ENCODE measurements at regions not wholly inside any gene's neighbourhood (a gene's known extent, or its start where the extent isn't known, plus 50 kb on each side); places are given as distances from the start of the nearest gene placed in this dataset.

- no peak for ATAC-seq
- POLR2A ChIA-PET = no interaction called here
- H3K4me3 Mint-ChIP-seq = no peak overlapping the region
- no peaks in the 10 kb centered on the region for H3K4me1 Mint-ChIP-seq
- no peaks in the 10 kb centered on the region for H3K36me3 Mint-ChIP-seq
- no peak overlapping the region for H3K27ac Mint-ChIP-seq
- peaks cover 0 to 2% (median 0%) of the 10 kb centered on the region in 9 donors for H3K9me3 Mint-ChIP-seq
- H3K27me3 Mint-ChIP-seq = peaks cover 0 to 5% (median 0%) of the 10 kb centered on the region in 5 donors
- DNase-seq = no peak
Measured at GRCh38 chr2:212708355-212708754, 169.8 kb upstream of the ERBB4 start.

GRCh38 chr2:212695426-212695825, 156.8 kb upstream of the ERBB4 start:
- Mint-ChIP-seq H3K4me1 (no peaks in the 10 kb centered on the region), H3K27me3 (peaks cover 0 to 7% (median 0%) of the 10 kb centered on the region in 5 donors), H3K9me3 (no peaks in the 10 kb centered on the region), H3K36me3 (no peaks in the 10 kb centered on the region), H3K4me3 (no peak overlapping the region), H3K27ac (no peak overlapping the region)
- DNase-seq (no peak), ATAC-seq (no peak)
- POLR2A ChIA-PET = no interaction called here

GRCh38 chr2:212694398-212694797, 155.8 kb upstream of the ERBB4 start:
- Mint-ChIP-seq H3K27ac (no peak overlapping the region), H3K4me1 (no peaks in the 10 kb centered on the region), H3K27me3 (peaks cover 0 to 9% (median 0%) of the 10 kb centered on the region in 5 donors), H3K36me3 (no peaks in the 10 kb centered on the region), H3K9me3 (no peaks in the 10 kb centered on the region), H3K4me3 (no peak overlapping the region)
- ATAC-seq (no peak), DNase-seq (no peak)
- POLR2A ChIA-PET = no interaction called here

- POLR2A ChIA-PET = interaction anchor here (0.6 kb wide), 1 partner anchor 11 kb away, joined by 3 read pairs; no protein-coding TSS in a partner anchor
- H3K9me3 Mint-ChIP-seq = no peaks in the 10 kb centered on the region
- no peak overlapping the region for H3K4me3 Mint-ChIP-seq
- no peaks in the 10 kb centered on the region for H3K4me1 Mint-ChIP-seq
- no peaks in the 10 kb centered on the region for H3K36me3 Mint-ChIP-seq
- H3K27ac Mint-ChIP-seq = peak overlapping the region in 1 of 10 donors; percentile 14
- peaks cover 0 to 9% (median 0%) of the 10 kb centered on the region in 5 donors for H3K27me3 Mint-ChIP-seq
- no peak for DNase-seq
- ATAC-seq = no peak
Measured at GRCh38 chr2:212692466-212692865, 153.9 kb upstream of the ERBB4 start.

- DNase-seq (peak; percentile 9 to 64 (median 45)), ATAC-seq (no peak)
- peaks cover 0 to 11% (median 3%) of the 10 kb centered on the region in 5 donors for H3K27me3 Mint-ChIP-seq
- peaks cover 0 to 2% (median 0%) of the 10 kb centered on the region in 4 donors for H3K4me1 Mint-ChIP-seq
- no peak overlapping the region for H3K4me3 Mint-ChIP-seq
- no peaks in the 10 kb centered on the region for H3K36me3 Mint-ChIP-seq
- no peak overlapping the region for H3K27ac Mint-ChIP-seq
- POLR2A ChIA-PET = interaction anchor here (0.7 kb wide), 1 partner anchor 465 kb away, joined by 3 read pairs; the partner anchor contains the start of gene IKZF2
- no peaks in the 10 kb centered on the region for H3K9me3 Mint-ChIP-seq
Measured at GRCh38 chr2:212686285-212686895, 147.8 kb upstream of the ERBB4 start.

GRCh38 chr2:212683346-212684097, 144.9 kb upstream of the ERBB4 start:
- Mint-ChIP-seq H3K4me3 (no peak overlapping the region), H3K4me1 (peaks cover 0 to 2% (median 0%) of the 10 kb centered on the region in 4 donors), H3K27ac (no peak overlapping the region), H3K9me3 (no peaks in the 10 kb centered on the region), H3K36me3 (no peaks in the 10 kb centered on the region), H3K27me3 (peaks cover 2 to 12% (median 6%) of the 10 kb centered on the region in 5 donors)
- POLR2A ChIA-PET = no interaction called here
- ATAC-seq (no peak), DNase-seq (no peak)

- H3K9me3 Mint-ChIP-seq = no peaks in the 10 kb centered on the region
- peaks cover 2 to 12% (median 6%) of the 10 kb centered on the region in 5 donors for H3K27me3 Mint-ChIP-seq
- ATAC-seq (no peak), DNase-seq (no peak)
- no peaks in the 10 kb centered on the region for H3K36me3 Mint-ChIP-seq
- H3K27ac Mint-ChIP-seq = no peak overlapping the region
- POLR2A ChIA-PET = no interaction called here
- peaks cover 0 to 2% (median 0%) of the 10 kb centered on the region in 4 donors for H3K4me1 Mint-ChIP-seq
- no peak overlapping the region for H3K4me3 Mint-ChIP-seq
Measured at GRCh38 chr2:212682937-212683336, 144.3 kb upstream of the ERBB4 start.

- POLR2A ChIA-PET = no interaction called here
- no peak overlapping the region for H3K27ac Mint-ChIP-seq
- no peaks in the 10 kb centered on the region for H3K9me3 Mint-ChIP-seq
Measured at GRCh38 chr2:212677466-212677865, 138.9 kb upstream of the ERBB4 start.

GRCh38 chr2:212672186-212672585, 133.6 kb upstream of the ERBB4 start:
- Mint-ChIP-seq H3K27ac (no peak overlapping the region), H3K9me3 (no peaks in the 10 kb centered on the region), H3K4me1 (no peaks in the 10 kb centered on the region), H3K4me3 (no peak overlapping the region), H3K36me3 (no peaks in the 10 kb centered on the region), H3K27me3 (peaks cover 0 to 7% (median 4%) of the 10 kb centered on the region in 5 donors)
- no peak for ATAC-seq
- POLR2A ChIA-PET = no interaction called here
- no peak for DNase-seq

More at GRCh38 chr2:212677466-212677865, 138.9 kb upstream of the ERBB4 start:
- Mint-ChIP-seq H3K4me1 (no peaks in the 10 kb centered on the region), H3K36me3 (no peaks in the 10 kb centered on the region), H3K4me3 (no peak overlapping the region), H3K27me3 (peaks cover 5 to 24% (median 12%) of the 10 kb centered on the region in 5 donors)
- DNase-seq (no peak), ATAC-seq (no peak)

- Mint-ChIP-seq H3K27me3 (peaks cover 0 to 1% (median 0%) of the 10 kb centered on the region in 5 donors), H3K27ac (no peak overlapping the region), H3K36me3 (no peaks in the 10 kb centered on the region), H3K4me1 (no peaks in the 10 kb centered on the region), H3K4me3 (no peak overlapping the region), H3K9me3 (no peaks in the 10 kb centered on the region)
- POLR2A ChIA-PET = no interaction called here
- DNase-seq (no peak), ATAC-seq (no peak)
Measured at GRCh38 chr2:212669761-212670160, 131.2 kb upstream of the ERBB4 start.

GRCh38 chr2:212667751-212668316, 129.2 kb upstream of the ERBB4 start:
- Mint-ChIP-seq H3K4me3 (no peak overlapping the region), H3K36me3 (no peaks in the 10 kb centered on the region), H3K27me3 (no peaks in the 10 kb centered on the region), H3K9me3 (no peaks in the 10 kb centered on the region), H3K4me1 (no peaks in the 10 kb centered on the region), H3K27ac (no peak overlapping the region)
- ATAC-seq (no peak), DNase-seq (no peak)
- POLR2A ChIA-PET = no interaction called here

- ATAC-seq = no peak
- no peak overlapping the region for H3K27ac Mint-ChIP-seq
- no peaks in the 10 kb centered on the region for H3K4me1 Mint-ChIP-seq
- no peaks in the 10 kb centered on the region for H3K36me3 Mint-ChIP-seq
- no peaks in the 10 kb centered on the region for H3K9me3 Mint-ChIP-seq
- peaks cover 0 to 9% (median 0%) of the 10 kb centered on the region in 5 donors for H3K27me3 Mint-ChIP-seq
- no peak overlapping the region for H3K4me3 Mint-ChIP-seq
- DNase-seq = no peak
- POLR2A ChIA-PET = no interaction called here
Measured at GRCh38 chr2:212665948-212666347, 127.3 kb upstream of the ERBB4 start.

GRCh38 chr2:212659441-212659840, 120.8 kb upstream of the ERBB4 start:
- H3K9me3 Mint-ChIP-seq = peaks cover 2 to 24% (median 9%) of the 10 kb centered on the region in 9 donors
- no peak overlapping the region for H3K4me3 Mint-ChIP-seq
- no peak overlapping the region for H3K27ac Mint-ChIP-seq
- no peaks in the 10 kb centered on the region for H3K4me1 Mint-ChIP-seq
- POLR2A ChIA-PET = no interaction called here
- peaks cover 0 to 7% (median 0%) of the 10 kb centered on the region in 3 donors for H3K36me3 Mint-ChIP-seq
- ATAC-seq (no peak), DNase-seq (no peak)
- peaks cover 0 to 28% (median 13%) of the 10 kb centered on the region in 5 donors for H3K27me3 Mint-ChIP-seq
